Hepatocyte (in vitro differentiated cells): ENCODE measurements at regions not wholly inside any gene's neighbourhood (a gene's known extent, or its start where the extent isn't known, plus 50 kb on each side); places are given as distances from the start of the nearest gene placed in this dataset.

Experiments used
- DNase-seq: peaks from one replicate; pipeline ENCODE4 v3.0.0-alpha.2; 2016; ENCODE audit warnings: low spot score
- H2AFZ ChIP-seq: fragments of 200-600 bp; sonication (generic); 2 replicates; pipeline ENCODE4 v1.6.0; 2016; ENCODE audit warnings: antibody characterized with exemption, mild to moderate bottlenecking
- H3K27ac ChIP-seq: fragments of 200-600 bp; sonication (generic); 2 replicates; pipeline ENCODE4 v1.5.1; 2016; ENCODE audit warnings: mild to moderate bottlenecking
- H3K27me3 ChIP-seq: fragments of 200-600 bp; sonication (generic); 2 replicates; pipeline ENCODE4 v1.6.1; 2016
- H3K36me3 ChIP-seq: fragments of 200-600 bp; sonication (generic); replicated peaks from 2 replicates; pipeline ENCODE4 v1.5.1; 2016; ENCODE audit warnings: low read depth; ENCODE audit not compliant: insufficient read depth
- H3K4me1 ChIP-seq: fragments of 200-600 bp; sonication (generic); 2 replicates; pipeline ENCODE4 v1.5.1; 2016; ENCODE audit warnings: mild to moderate bottlenecking, moderate library complexity; ENCODE audit not compliant: insufficient read depth
- H3K4me2 ChIP-seq: fragments of 200-600 bp; sonication (generic); 2 replicates; pipeline ENCODE4 v1.6.0; 2016
- H3K4me3 ChIP-seq: fragments of 200-600 bp; sonication (generic); 2 replicates; pipeline ENCODE4 v1.5.1; 2016; ENCODE audit warnings: mild to moderate bottlenecking
- H3K79me2 ChIP-seq: fragments of 200-600 bp; sonication (generic); 2 replicates; pipeline ENCODE4 v1.6.0; 2017; ENCODE audit warnings: mild to moderate bottlenecking
- H3K9me2 ChIP-seq: fragments of 200-600 bp; sonication (generic); replicated peaks from 2 replicates; pipeline ENCODE4 v1.6.0; 2017; ENCODE audit warnings: mild to moderate bottlenecking; ENCODE audit not compliant: insufficient read depth
- H3K9me3 ChIP-seq: fragments of 200-600 bp; sonication (generic); 2 replicates; pipeline ENCODE4 v1.5.1; 2016; ENCODE audit warnings: low read depth, mild to moderate bottlenecking
- H4K20me1 ChIP-seq: fragments of 200-600 bp; sonication (generic); 2 replicates; pipeline ENCODE4 v1.6.0; 2016; ENCODE audit warnings: mild to moderate bottlenecking; ENCODE audit not compliant: insufficient read depth, poor library complexity, severe bottlenecking
- EZH2 ChIP-seq: fragments of 200-600 bp; sonication (generic); IDR thresholded peaks from 2 replicates; pipeline ENCODE4 v1.6.1; 2016; ENCODE audit warnings: antibody characterized with exemption, mild to moderate bottlenecking, borderline replicate concordance
- EZH2phosphoT487 ChIP-seq: fragments of 200-600 bp; sonication (generic); IDR thresholded peaks from one replicate; pipeline ENCODE4 v1.6.1; 2018; ENCODE audit warnings: antibody characterized with exemption, mild to moderate bottlenecking, low read depth, moderate library complexity; ENCODE audit not compliant: unreplicated experiment, severe bottlenecking
- WGBS: methylation state at CpG from one replicate; pipeline ENCODE4 v1.1.6; 2016; ENCODE audit warnings: low lambda C conversion rate; ENCODE audit errors: missing lambda C conversion rate; 5-methylcytosine and 5-hydroxymethylcytosine counted together
- TF ChIP-seq, protein P1 (sequence below): fragments of 200-600 bp; sonication (generic); IDR thresholded peaks from 2 replicates; pipeline ENCODE4 v1.5.1; 2016; ENCODE audit warnings: antibody characterized with exemption, mild to moderate bottlenecking; ENCODE audit not compliant: poor library complexity

DNA sequence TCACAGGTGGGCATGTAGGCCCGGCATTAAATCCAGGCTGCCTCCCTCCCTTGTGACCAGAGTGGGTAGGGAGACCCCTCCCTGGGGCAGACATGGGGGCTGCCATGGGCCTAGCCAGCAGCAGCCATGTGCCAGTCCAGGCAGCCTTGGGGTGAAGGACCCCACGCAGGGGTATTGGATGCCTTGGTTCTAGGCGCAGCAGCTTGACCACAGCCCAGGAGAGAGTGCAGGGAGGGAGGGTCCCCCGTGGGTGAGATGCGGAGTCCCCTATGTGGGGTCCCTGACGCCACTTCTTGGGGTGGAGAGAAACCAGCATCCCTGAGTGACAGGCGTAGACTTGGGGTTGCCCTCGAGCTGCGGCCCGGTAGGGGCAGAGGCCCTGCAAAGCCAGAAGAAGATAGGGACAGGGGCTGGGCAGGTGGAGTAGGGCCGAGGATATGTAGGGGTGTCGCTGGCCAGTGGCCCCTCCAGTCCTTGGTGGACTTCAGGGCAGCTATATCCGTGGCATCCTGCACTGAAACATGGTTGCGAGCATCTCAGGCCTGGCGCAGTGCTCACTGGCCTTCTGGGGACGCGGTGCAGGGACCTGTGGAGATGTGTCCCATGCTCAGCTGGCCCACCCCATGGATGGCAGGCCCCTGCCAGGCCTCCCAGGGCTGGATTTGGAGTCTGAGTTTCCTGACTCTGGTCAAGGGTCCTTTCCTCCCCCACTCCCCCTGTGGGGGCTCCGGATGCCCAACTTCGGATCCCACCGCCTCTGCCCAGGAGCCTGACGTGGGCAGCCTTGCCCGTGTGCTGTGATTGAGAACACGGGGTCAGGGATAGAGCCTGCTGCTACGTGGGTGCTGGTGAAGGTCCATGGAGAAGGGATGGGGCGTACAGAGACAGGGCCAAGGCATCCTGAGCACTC, 1179.8 kb downstream of the BRD1 start:
- H3K4me2 ChIP-seq = no peak overlapping the region
- no peak overlapping the region for H3K4me3 ChIP-seq
- TF ChIP-seq, protein P1, sequence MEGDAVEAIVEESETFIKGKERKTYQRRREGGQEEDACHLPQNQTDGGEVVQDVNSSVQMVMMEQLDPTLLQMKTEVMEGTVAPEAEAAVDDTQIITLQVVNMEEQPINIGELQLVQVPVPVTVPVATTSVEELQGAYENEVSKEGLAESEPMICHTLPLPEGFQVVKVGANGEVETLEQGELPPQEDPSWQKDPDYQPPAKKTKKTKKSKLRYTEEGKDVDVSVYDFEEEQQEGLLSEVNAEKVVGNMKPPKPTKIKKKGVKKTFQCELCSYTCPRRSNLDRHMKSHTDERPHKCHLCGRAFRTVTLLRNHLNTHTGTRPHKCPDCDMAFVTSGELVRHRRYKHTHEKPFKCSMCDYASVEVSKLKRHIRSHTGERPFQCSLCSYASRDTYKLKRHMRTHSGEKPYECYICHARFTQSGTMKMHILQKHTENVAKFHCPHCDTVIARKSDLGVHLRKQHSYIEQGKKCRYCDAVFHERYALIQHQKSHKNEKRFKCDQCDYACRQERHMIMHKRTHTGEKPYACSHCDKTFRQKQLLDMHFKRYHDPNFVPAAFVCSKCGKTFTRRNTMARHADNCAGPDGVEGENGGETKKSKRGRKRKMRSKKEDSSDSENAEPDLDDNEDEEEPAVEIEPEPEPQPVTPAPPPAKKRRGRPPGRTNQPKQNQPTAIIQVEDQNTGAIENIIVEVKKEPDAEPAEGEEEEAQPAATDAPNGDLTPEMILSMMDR = no peak
- no peak for TF ChIP-seq EZH2phosphoT487
- no peak for TF ChIP-seq EZH2
- H2AFZ ChIP-seq = no peak overlapping the region
- no peaks in the 10 kb centered on the region for H3K36me3 ChIP-seq
- H3K9me2 ChIP-seq = no peaks in the 10 kb centered on the region
- H3K27ac ChIP-seq = no peak overlapping the region
- no peaks in the 10 kb centered on the region for H3K27me3 ChIP-seq
- no peaks in the 10 kb centered on the region for H3K79me2 ChIP-seq
- DNase-seq = no peak
- no peaks in the 10 kb centered on the region for H4K20me1 ChIP-seq
- H3K4me1 ChIP-seq = no peaks in the 10 kb centered on the region
- H3K9me3 ChIP-seq = no peaks in the 10 kb centered on the region
- 94% methylated on average over 25 of the region's 25 CpGs for WGBS

DNA sequence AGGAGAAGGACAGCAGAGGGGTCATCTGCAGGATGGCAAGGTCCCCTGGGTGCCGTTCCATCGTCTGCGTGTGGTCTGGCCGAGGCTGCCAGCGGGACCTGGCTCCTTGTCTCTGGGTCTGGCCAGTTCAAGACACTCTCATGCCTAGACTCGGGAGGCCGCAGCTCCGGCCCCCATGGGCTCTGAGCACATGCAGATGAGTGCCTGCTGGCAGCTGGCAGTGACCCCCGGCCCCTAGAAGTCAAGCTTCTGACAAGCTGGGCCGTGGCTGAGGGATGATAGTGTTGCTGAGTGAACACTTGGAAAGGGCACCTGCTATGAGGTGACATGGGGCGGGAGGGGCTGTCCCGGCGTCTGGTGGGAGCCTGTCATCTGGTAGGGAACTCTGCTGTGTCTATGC, 1180.6 kb downstream of the BRD1 start:
- Histone ChIP-seq H3K27ac (no peak overlapping the region), H3K79me2 (no peaks in the 10 kb centered on the region), H3K36me3 (no peaks in the 10 kb centered on the region), H3K4me1 (no peaks in the 10 kb centered on the region), H3K9me3 (no peaks in the 10 kb centered on the region), H2AFZ (no peak overlapping the region), H3K4me3 (no peak overlapping the region), H3K9me2 (no peaks in the 10 kb centered on the region), H3K4me2 (no peak overlapping the region), H3K27me3 (no peaks in the 10 kb centered on the region), H4K20me1 (no peaks in the 10 kb centered on the region)
- 92% methylated on average over 13 of the region's 13 CpGs for WGBS
- no peak for TF ChIP-seq EZH2
- TF ChIP-seq, protein P1 = no peak
- TF ChIP-seq EZH2phosphoT487 = no peak
- no peak for DNase-seq

DNA sequence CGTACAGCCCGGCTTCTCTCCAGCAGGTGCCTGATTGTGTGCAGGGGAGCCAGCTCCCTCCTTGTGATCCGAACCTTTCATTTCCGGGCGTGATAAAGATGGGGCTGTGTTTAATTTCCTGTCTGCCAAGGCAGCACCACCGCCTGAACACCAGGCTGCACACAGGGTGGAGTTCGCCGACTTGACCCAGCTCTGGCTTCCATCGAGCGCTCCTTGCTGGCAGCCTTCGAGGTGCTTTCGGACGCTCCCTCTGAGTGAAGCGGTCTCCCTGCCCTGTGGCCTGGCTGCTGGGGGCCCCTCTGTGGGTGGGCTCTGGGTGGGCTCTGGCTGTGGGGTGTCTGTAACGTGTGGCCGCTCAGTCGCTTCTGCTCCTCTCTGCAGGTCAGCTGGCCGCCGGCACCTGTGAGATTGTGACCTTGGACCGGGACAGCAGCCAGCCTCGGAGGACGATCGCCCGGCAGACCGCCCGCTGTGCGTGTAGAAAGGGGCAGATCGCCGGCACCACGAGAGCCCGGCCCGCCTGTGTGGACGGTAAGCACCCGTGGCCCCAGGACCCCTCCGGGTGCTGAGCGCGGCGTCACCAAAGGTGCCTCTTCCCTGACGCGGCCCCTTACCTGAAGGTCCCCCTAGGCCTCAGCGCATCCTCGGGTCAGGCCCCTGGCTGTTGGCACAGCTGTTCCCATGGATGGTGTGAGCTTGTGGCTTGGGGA, 1181.3 kb downstream of the BRD1 start:
- Histone ChIP-seq H3K27me3 (no peaks in the 10 kb centered on the region), H3K9me2 (no peaks in the 10 kb centered on the region), H3K4me3 (no peak overlapping the region), H2AFZ (no peak overlapping the region), H3K79me2 (no peaks in the 10 kb centered on the region), H3K4me1 (no peaks in the 10 kb centered on the region), H3K27ac (no peak overlapping the region), H3K36me3 (no peaks in the 10 kb centered on the region), H3K9me3 (no peaks in the 10 kb centered on the region), H3K4me2 (no peak overlapping the region), H4K20me1 (no peaks in the 10 kb centered on the region)
- TF ChIP-seq, protein P1 = no peak
- TF ChIP-seq EZH2 (no peak), EZH2phosphoT487 (no peak)
- 95% methylated on average over 36 of the region's 42 CpGs for WGBS
- DNase-seq = no peak
